GM18517 (cell line): ENCODE measurements at regions not wholly inside any gene's neighbourhood (a gene's known extent, or its start where the extent isn't known, plus 50 kb on each side); places are given as distances from the start of the nearest gene placed in this dataset.
A peak's percentile ranks its signal among the peaks of the same experiment; 100 is the strongest.

Experiments
- ATAC-seq: cut with Tn5 transposase; IDR thresholded peaks from one replicate; pipeline ENCODE4 v1.9.1; 2021; ENCODE audit warnings: mild to moderate bottlenecking, moderate library complexity; ENCODE audit not compliant: unreplicated experiment

GRCh38 chr9:107431461-107431860, 58.1 kb downstream of the KLF4 start:
- ATAC-seq, result no peak

GRCh38 chr9:107430071-107430470, 59.5 kb downstream of the KLF4 start:
- no peak for ATAC-seq

GRCh38 chr9:107426126-107426525, 63.4 kb downstream of the KLF4 start:
- no peak for ATAC-seq

- peak; percentile 68 for ATAC-seq
Measured at GRCh38 chr9:107425101-107426025, 64.2 kb downstream of the KLF4 start.

GRCh38 chr9:107423540-107423939, 66.0 kb downstream of the KLF4 start:
- ATAC-seq, result no peak

- ATAC-seq, result no peak
Measured at GRCh38 chr9:107422189-107423185, 67.1 kb downstream of the KLF4 start.

GRCh38 chr9:107410420-107410819, 79.1 kb downstream of the KLF4 start:
- no peak for ATAC-seq

GRCh38 chr9:107409581-107410389, 79.8 kb downstream of the KLF4 start:
- ATAC-seq, result no peak

- no peak for ATAC-seq
Measured at GRCh38 chr9:107407675-107408074, 81.9 kb downstream of the KLF4 start.

GRCh38 chr9:107405511-107405910, 84.1 kb downstream of the KLF4 start:
- ATAC-seq, result no peak

GRCh38 chr9:107404736-107405135, 84.8 kb downstream of the KLF4 start:
- no peak for ATAC-seq

- ATAC-seq, result no peak
Measured at GRCh38 chr9:107404161-107404560, 85.4 kb downstream of the KLF4 start.

- no peak for ATAC-seq
Measured at GRCh38 chr9:107397076-107398044, 92.2 kb downstream of the KLF4 start.

GRCh38 chr9:107394264-107394663, 95.3 kb downstream of the KLF4 start:
- ATAC-seq, result no peak

GRCh38 chr9:107390778-107391177, 98.8 kb downstream of the KLF4 start:
- ATAC-seq, result no peak

GRCh38 chr9:107390279-107390678, 99.3 kb downstream of the KLF4 start:
- ATAC-seq, result no peak

- ATAC-seq, result no peak
Measured at GRCh38 chr9:107389617-107390071, 99.9 kb downstream of the KLF4 start.

GRCh38 chr9:107388890-107389289, 100.7 kb downstream of the KLF4 start:
- no peak for ATAC-seq

- ATAC-seq, result no peak
Measured at GRCh38 chr9:107387409-107387808, 102.2 kb downstream of the KLF4 start.
